ENCODE measurements at regions not wholly inside any gene's neighbourhood (a gene's known extent, or its start where the extent isn't known, plus 50 kb on each side); places are given as distances from the start of the nearest gene placed in this dataset.

DNA sequence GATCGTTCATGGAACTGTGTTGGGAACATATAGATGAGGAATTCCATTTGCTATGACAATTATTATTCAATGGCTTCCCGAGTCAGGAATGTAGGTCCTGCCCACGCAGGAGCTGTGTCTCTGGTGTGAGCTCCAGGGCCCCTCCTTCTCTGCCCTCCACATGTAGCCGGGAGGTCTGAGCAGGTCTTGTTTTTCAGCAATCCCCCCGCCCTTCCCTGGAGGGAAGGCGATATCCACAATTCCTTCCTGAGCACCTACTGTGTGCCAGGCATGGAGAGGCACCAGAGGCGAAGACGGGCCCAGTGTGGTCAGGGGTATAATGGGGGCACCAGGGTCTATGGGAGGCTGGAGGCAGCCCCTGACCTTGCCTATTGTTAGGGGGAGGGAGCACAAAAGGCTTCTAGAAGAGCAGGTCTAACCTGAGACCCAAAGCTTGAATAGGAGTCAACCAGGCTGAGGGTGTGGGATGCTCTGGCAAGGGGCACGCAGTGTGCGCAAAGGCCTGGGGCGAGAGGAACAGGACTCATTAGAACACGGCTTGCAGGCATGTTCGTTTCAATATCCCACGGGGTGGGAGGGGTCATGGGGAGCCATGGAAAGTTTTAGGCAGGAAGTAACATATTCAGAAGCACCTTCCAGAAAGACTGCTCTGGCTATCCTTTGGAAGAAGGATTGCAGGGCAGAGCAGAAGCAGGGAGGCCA lies 154.9 kb downstream of the C9orf50 start:
- Histone ChIP-seq H3K27ac (no peak overlapping the region), H3K9me3 (no peaks in the 10 kb centered on the region), H3K27me3 (no peaks in the 10 kb centered on the region), H3K4me1 (peaks cover 35% of the 10 kb centered on the region), H3K4me3 (no peak overlapping the region), H3K36me3 (replicated peaks in 1 of 2; ENCODE audit: insufficient read depth in 1 of 2, low read depth in 2 of 2) (no peaks in the 10 kb centered on the region)
- WGBS, 2 donors: 75 to 88% methylated on average over 13 of the region's 14 CpGs
- no peak for TF ChIP-seq POLR2A (IDR thresholded peaks at IDR 0.05)
- TF ChIP-seq, protein P1, sequence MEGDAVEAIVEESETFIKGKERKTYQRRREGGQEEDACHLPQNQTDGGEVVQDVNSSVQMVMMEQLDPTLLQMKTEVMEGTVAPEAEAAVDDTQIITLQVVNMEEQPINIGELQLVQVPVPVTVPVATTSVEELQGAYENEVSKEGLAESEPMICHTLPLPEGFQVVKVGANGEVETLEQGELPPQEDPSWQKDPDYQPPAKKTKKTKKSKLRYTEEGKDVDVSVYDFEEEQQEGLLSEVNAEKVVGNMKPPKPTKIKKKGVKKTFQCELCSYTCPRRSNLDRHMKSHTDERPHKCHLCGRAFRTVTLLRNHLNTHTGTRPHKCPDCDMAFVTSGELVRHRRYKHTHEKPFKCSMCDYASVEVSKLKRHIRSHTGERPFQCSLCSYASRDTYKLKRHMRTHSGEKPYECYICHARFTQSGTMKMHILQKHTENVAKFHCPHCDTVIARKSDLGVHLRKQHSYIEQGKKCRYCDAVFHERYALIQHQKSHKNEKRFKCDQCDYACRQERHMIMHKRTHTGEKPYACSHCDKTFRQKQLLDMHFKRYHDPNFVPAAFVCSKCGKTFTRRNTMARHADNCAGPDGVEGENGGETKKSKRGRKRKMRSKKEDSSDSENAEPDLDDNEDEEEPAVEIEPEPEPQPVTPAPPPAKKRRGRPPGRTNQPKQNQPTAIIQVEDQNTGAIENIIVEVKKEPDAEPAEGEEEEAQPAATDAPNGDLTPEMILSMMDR (IDR thresholded peaks at IDR 0.05): no peak
- DNase-seq (no peak), ATAC-seq (no peak)
- intact Hi-C loops (cut with DNase I): no loop called here

DNA sequence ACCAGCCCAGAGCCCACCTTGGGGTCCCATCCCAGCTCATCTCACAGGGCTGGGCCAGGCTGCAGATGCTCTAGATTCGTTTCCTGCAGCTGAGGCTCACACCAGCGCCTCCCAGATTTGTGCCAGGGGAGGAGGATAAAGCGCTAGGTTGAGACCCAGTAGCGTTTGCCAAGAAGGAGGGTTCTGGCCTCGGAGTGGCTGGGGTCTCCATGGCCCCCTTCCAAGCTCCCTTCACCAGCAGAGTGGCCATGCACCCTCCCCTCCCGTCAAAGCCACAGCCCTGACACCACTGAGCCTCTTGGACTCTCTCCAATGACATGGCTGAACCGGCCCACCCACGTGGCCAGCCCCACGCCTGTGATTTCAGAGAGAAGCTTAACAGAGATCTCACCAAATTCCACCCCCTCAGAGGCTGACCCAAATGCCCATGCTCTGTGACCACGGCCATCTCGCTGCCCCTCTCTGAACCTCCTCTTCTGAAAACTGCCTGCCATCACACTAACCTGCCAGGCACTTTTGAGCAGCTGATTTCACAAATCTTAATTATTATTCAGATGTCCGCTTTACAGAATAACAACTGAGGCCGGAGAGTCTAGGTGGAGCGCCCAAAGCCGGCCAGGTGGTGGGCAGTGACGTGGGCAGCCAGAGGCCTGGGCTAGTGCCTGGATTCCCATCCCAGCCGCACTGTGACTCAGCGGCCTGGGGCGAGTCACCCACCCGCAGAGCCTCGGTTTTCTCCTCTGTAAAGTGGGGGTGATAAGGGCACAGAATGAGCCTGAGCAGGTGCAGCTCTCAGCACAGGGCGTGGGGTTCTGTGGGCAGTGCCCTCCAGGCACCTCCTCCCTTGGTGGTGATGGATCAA lies 155.7 kb downstream of the C9orf50 start:
- TF ChIP-seq POLR2A (IDR thresholded peaks at IDR 0.05): no peak
- TF ChIP-seq, protein P1 (IDR thresholded peaks at IDR 0.05): no peak
- no peak for DNase-seq
- Histone ChIP-seq H3K27me3 (no peaks in the 10 kb centered on the region), H3K27ac (no peak overlapping the region), H3K9me3 (no peaks in the 10 kb centered on the region), H3K4me1 (peaks cover 35% of the 10 kb centered on the region), H3K36me3 (replicated peaks in 1 of 2; ENCODE audit: insufficient read depth in 1 of 2, low read depth in 2 of 2) (no peaks in the 10 kb centered on the region), H3K4me3 (no peak overlapping the region)
- ATAC-seq: no peak
- intact Hi-C loops (cut with DNase I): no loop called here
- 74 to 75% methylated on average over 10 to 21 of the region's 22 CpGs for WGBS, 2 donors

DNA sequence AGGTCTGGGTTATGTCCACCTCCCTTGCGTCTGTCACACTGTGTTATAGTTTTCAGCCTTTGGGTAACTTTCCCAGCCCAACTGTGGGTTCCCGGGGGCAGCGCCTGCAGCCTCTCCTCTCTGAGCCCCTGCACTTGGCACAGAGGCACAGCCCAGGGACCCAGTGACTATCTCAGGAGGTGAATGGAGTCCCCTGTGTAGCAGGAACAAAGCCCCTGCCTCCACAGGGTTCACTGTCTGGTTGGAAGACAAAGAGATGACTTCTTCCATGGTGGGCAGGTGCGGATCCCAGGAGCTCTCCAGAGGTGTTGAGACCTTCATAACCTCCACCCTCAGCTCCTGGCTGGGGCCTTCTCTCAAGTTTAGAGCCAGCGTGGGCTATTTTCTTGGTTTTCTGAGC lies 156.9 kb downstream of the C9orf50 start:
- Histone ChIP-seq H3K4me3 (no peak overlapping the region), H3K27me3 (no peaks in the 10 kb centered on the region), H3K36me3 (replicated peaks in 1 of 2; ENCODE audit: insufficient read depth in 1 of 2, low read depth in 2 of 2) (no peaks in the 10 kb centered on the region), H3K27ac (no peak overlapping the region), H3K4me1 (peaks cover 46% of the 10 kb centered on the region), H3K9me3 (no peaks in the 10 kb centered on the region)
- intact Hi-C loops (cut with DNase I): no loop called here
- no peak for TF ChIP-seq POLR2A (IDR thresholded peaks at IDR 0.05)
- TF ChIP-seq, protein P1 (IDR thresholded peaks at IDR 0.05): no peak
- 90 to 95% methylated on average over 3 to 5 of the region's 5 CpGs for WGBS, 2 donors
- no peak for DNase-seq
- no peak for ATAC-seq

GRCh38 chr9:129463477-129463876 lies 157.4 kb downstream of the C9orf50 start:
- no peaks in the 10 kb centered on the region for H3K27me3 ChIP-seq
- ATAC-seq (no peak), DNase-seq (no peak)
- no peaks in the 10 kb centered on the region for H3K9me3 ChIP-seq
- intact Hi-C loops (cut with DNase I): no loop called here
- TF ChIP-seq POLR2A (IDR thresholded peaks at IDR 0.05): no peak
- TF ChIP-seq, protein P1 (IDR thresholded peaks at IDR 0.05): no peak
- H3K27ac ChIP-seq: no peak overlapping the region
- no peak overlapping the region for H3K4me3 ChIP-seq
- peaks cover 51% of the 10 kb centered on the region for H3K4me1 ChIP-seq
- WGBS, 2 donors: 89 to 90% methylated on average over 9 to 10 of the region's 10 CpGs
- H3K36me3 ChIP-seq (replicated peaks in 1 of 2; ENCODE audit: insufficient read depth in 1 of 2, low read depth in 2 of 2): no peaks in the 10 kb centered on the region

All from body of pancreas (tissue), 4 donors.